GM23338 (cell line): ENCODE measurements at regions not wholly inside any gene's neighbourhood (a gene's known extent, or its start where the extent isn't known, plus 50 kb on each side); places are given as distances from the start of the nearest gene placed in this dataset.

Source experiments
- ATAC-seq: fragments of 200-7000 bp; cut with Tn5 transposase; 3 replicates; pipeline ENCODE4 v1.9.1; 2020
- DNase-seq: peaks from one replicate; pipeline ENCODE4 v3.0.0-alpha.2; 2015; ENCODE audit warnings: low spot score
- H2AFZ ChIP-seq: fragments of 200-600 bp; sonication (generic); 2 replicates; pipeline ENCODE4 v1.8.0; 2016; ENCODE audit warnings: antibody characterized with exemption, mild to moderate bottlenecking, moderate library complexity
- H3F3A ChIP-seq: fragments of 200-600 bp; sonication (generic); replicated peaks from 2 replicates; pipeline ENCODE4 v1.8.0; 2017; ENCODE audit warnings: antibody characterized with exemption, mixed run types, low read depth
- H3K27ac ChIP-seq: fragments of 200-600 bp; sonication (generic); 2 replicates; pipeline ENCODE4 v1.6.1; 2016; ENCODE audit warnings: low read depth
- H3K27me3 ChIP-seq: fragments of 200-600 bp; sonication (generic); 2 replicates; pipeline ENCODE4 v1.8.0; 2016; ENCODE audit warnings: mild to moderate bottlenecking, mixed run types, moderate library complexity; ENCODE audit not compliant: insufficient read depth
- H3K36me3 ChIP-seq: fragments of 200-600 bp; sonication (generic); 2 replicates; pipeline ENCODE4 v1.8.0; 2016; ENCODE audit warnings: mild to moderate bottlenecking; ENCODE audit not compliant: insufficient read depth
- H3K4me1 ChIP-seq: fragments of 200-600 bp; sonication (generic); 2 replicates; pipeline ENCODE4 v1.8.0; 2016; ENCODE audit warnings: mild to moderate bottlenecking, moderate library complexity; ENCODE audit not compliant: insufficient read depth
- H3K4me2 ChIP-seq: fragments of 200-600 bp; sonication (generic); 2 replicates; pipeline ENCODE4 v1.7.1; 2017; ENCODE audit warnings: mixed run types
- H3K4me3 ChIP-seq: fragments of 200-600 bp; sonication (generic); 2 replicates; pipeline ENCODE4 v1.6.1; 2016; ENCODE audit warnings: mixed run types
- H3K79me2 ChIP-seq: fragments of 200-600 bp; sonication (generic); replicated peaks from 2 replicates; pipeline ENCODE4 v1.8.0; 2017; ENCODE audit warnings: mild to moderate bottlenecking; ENCODE audit not compliant: insufficient read depth
- H3K9me2 ChIP-seq: fragments of 200-600 bp; sonication (generic); 2 replicates; pipeline ENCODE4 v1.8.0; 2017; ENCODE audit not compliant: insufficient read depth
- H4K20me1 ChIP-seq: fragments of 200-600 bp; sonication (generic); replicated peaks from 2 replicates; pipeline ENCODE4 v1.8.0; 2017; ENCODE audit warnings: mild to moderate bottlenecking; ENCODE audit not compliant: insufficient read depth
- H3K27ac Mint-ChIP-seq: 2 replicates; pipeline ENCODE4 v1.8.0; 2020; ENCODE audit warnings: inconsistent platforms, mild to moderate bottlenecking, moderate library complexity, mixed read lengths
- H3K27me3 Mint-ChIP-seq: 3 replicates; pipeline ENCODE4 v1.8.0; 2022; ENCODE audit warnings: low read depth, mild to moderate bottlenecking, moderate library complexity, mixed read lengths, inconsistent platforms; ENCODE audit not compliant: insufficient read depth, poor library complexity
- H3K36me3 Mint-ChIP-seq: 3 replicates; pipeline ENCODE4 v1.8.0; 2021; ENCODE audit warnings: low read depth, mild to moderate bottlenecking, inconsistent platforms, moderate library complexity, mixed read lengths
- H3K4me1 Mint-ChIP-seq: 3 replicates; pipeline ENCODE4 v1.8.0; 2020; ENCODE audit warnings: mild to moderate bottlenecking, inconsistent platforms, mixed read lengths
- H3K4me3 Mint-ChIP-seq: 3 replicates; pipeline ENCODE4 v1.8.0; 2021; ENCODE audit warnings: moderate library complexity, mild to moderate bottlenecking, inconsistent platforms, mixed read lengths
- H3K9me3 Mint-ChIP-seq: 3 replicates; pipeline ENCODE4 v1.8.0; 2020; ENCODE audit warnings: moderate library complexity, mild to moderate bottlenecking, inconsistent platforms, mixed read lengths
- CREB1 ChIP-seq: fragments of 250-450 bp; sonication (Bioruptor Pico); IDR thresholded peaks from 2 replicates; pipeline ENCODE4 v1.5.0; 2020; ENCODE audit warnings: low read depth, mild to moderate bottlenecking, moderate library complexity
- EZH2 ChIP-seq: fragments of 200-600 bp; sonication (generic); IDR thresholded peaks from one replicate; pipeline ENCODE4 v1.8.0; 2017; ENCODE audit warnings: antibody characterized with exemption, mild to moderate bottlenecking, low read depth; ENCODE audit not compliant: unreplicated experiment
- EZH2phosphoT487 ChIP-seq: fragments of 200-600 bp; sonication (generic); IDR thresholded peaks from one replicate; pipeline ENCODE4 v1.8.1; 2018; ENCODE audit warnings: antibody characterized with exemption; ENCODE audit not compliant: unreplicated experiment
- JUNB ChIP-seq: IDR thresholded peaks from one replicate; pipeline ENCODE4 v1.6.1; 2016; ENCODE audit warnings: antibody characterized with exemption; ENCODE audit not compliant: unreplicated experiment
- NANOG ChIP-seq: IDR thresholded peaks from 2 replicates; pipeline ENCODE4 v1.6.1; 2016; ENCODE audit warnings: antibody characterized with exemption, borderline replicate concordance
- POLR2AphosphoS5 ChIP-seq: IDR thresholded peaks from 2 replicates; pipeline ENCODE4 v1.6.1; 2016; ENCODE audit warnings: antibody characterized with exemption, low read depth
- STAT1 ChIP-seq: IDR thresholded peaks from one replicate; pipeline ENCODE4 v1.6.1; 2016; ENCODE audit warnings: antibody characterized with exemption; ENCODE audit not compliant: unreplicated experiment
- ZNF114 ChIP-seq: fragments of 250-450 bp; sonication (Bioruptor Pico); IDR thresholded peaks from 2 replicates; pipeline ENCODE4 v1.5.0; 2020; ENCODE audit warnings: mild to moderate bottlenecking, moderate library complexity
- ZNF331 ChIP-seq: fragments of 250-450 bp; sonication (Bioruptor Pico); IDR thresholded peaks from 2 replicates; pipeline ENCODE4 v1.5.0; 2020; ENCODE audit warnings: low read depth, mild to moderate bottlenecking, moderate library complexity
- TF ChIP-seq, protein P1 (sequence below): fragments of 250-450 bp; sonication (Bioruptor Pico); IDR thresholded peaks from 2 replicates; pipeline ENCODE4 v1.5.0; 2020; ENCODE audit warnings: mild to moderate bottlenecking, moderate library complexity
- TF ChIP-seq, protein P2 (sequence below): IDR thresholded peaks from one replicate; pipeline ENCODE4 v1.6.1; 2018; ENCODE audit warnings: antibody characterized with exemption; ENCODE audit not compliant: unreplicated experiment
- TF ChIP-seq, protein P3 (sequence below), 2 experiments: fragments of 200-600 bp in 1 of 2; sonication (generic) in 1 of 2; conservative IDR thresholded peaks; 2 replicates each; pipeline versions ENCODE4 v1.5.1 to v1.6.1; 2016 to 2017; ENCODE audit warnings: antibody characterized with exemption in 2 of 2, low read depth in 2 of 2, mild to moderate bottlenecking in 2 of 2, moderate library complexity in 1 of 2
- TF ChIP-seq, protein P4 (sequence below): IDR thresholded peaks from 2 replicates; pipeline ENCODE4 v1.6.1; 2016; ENCODE audit warnings: antibody characterized with exemption

DNA sequence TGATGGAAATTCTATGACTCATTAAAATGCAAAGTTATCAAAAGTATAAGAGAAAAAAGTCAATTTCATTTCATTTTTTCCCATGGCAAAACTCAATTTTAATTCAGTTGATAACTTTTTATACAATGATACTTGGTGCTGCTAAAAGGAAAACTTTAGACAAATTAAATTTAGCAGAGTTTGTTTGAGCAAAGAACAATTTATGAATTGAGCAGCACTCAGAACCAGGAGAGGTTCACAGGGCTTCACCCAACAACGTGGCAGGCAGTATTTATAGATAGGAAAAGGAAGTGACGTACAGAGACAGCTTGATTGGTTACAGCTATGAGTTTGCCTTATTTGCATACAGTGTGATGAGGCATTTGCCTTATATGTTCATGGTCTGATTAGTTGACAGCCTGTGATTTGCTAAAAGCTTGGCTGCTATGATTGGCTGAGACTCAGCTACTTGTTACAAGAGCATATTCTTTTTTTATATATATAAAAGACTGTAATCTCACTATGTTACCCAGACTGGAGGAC is 157.2 kb upstream of the CELF2 start:
- Mint-ChIP-seq H3K9me3 (no peaks in the 10 kb centered on the region), H3K36me3 (no peaks in the 10 kb centered on the region), H3K27me3 (no peaks in the 10 kb centered on the region), H3K4me3 (no peak overlapping the region), H3K27ac (no peak overlapping the region), H3K4me1 (no peaks in the 10 kb centered on the region)
- H3K79me2 ChIP-seq = no peaks in the 10 kb centered on the region
- H3K9me2 ChIP-seq = peaks cover 4% of the 10 kb centered on the region
- H3K4me2 ChIP-seq = no peak overlapping the region
- no peak overlapping the region for H2AFZ ChIP-seq
- no peak for TF ChIP-seq ZNF331 (CRISPR knock-in tag)
- TF ChIP-seq STAT1 = no peak
- no peak for TF ChIP-seq EZH2phosphoT487
- TF ChIP-seq NANOG = no peak
- TF ChIP-seq, protein P1, sequence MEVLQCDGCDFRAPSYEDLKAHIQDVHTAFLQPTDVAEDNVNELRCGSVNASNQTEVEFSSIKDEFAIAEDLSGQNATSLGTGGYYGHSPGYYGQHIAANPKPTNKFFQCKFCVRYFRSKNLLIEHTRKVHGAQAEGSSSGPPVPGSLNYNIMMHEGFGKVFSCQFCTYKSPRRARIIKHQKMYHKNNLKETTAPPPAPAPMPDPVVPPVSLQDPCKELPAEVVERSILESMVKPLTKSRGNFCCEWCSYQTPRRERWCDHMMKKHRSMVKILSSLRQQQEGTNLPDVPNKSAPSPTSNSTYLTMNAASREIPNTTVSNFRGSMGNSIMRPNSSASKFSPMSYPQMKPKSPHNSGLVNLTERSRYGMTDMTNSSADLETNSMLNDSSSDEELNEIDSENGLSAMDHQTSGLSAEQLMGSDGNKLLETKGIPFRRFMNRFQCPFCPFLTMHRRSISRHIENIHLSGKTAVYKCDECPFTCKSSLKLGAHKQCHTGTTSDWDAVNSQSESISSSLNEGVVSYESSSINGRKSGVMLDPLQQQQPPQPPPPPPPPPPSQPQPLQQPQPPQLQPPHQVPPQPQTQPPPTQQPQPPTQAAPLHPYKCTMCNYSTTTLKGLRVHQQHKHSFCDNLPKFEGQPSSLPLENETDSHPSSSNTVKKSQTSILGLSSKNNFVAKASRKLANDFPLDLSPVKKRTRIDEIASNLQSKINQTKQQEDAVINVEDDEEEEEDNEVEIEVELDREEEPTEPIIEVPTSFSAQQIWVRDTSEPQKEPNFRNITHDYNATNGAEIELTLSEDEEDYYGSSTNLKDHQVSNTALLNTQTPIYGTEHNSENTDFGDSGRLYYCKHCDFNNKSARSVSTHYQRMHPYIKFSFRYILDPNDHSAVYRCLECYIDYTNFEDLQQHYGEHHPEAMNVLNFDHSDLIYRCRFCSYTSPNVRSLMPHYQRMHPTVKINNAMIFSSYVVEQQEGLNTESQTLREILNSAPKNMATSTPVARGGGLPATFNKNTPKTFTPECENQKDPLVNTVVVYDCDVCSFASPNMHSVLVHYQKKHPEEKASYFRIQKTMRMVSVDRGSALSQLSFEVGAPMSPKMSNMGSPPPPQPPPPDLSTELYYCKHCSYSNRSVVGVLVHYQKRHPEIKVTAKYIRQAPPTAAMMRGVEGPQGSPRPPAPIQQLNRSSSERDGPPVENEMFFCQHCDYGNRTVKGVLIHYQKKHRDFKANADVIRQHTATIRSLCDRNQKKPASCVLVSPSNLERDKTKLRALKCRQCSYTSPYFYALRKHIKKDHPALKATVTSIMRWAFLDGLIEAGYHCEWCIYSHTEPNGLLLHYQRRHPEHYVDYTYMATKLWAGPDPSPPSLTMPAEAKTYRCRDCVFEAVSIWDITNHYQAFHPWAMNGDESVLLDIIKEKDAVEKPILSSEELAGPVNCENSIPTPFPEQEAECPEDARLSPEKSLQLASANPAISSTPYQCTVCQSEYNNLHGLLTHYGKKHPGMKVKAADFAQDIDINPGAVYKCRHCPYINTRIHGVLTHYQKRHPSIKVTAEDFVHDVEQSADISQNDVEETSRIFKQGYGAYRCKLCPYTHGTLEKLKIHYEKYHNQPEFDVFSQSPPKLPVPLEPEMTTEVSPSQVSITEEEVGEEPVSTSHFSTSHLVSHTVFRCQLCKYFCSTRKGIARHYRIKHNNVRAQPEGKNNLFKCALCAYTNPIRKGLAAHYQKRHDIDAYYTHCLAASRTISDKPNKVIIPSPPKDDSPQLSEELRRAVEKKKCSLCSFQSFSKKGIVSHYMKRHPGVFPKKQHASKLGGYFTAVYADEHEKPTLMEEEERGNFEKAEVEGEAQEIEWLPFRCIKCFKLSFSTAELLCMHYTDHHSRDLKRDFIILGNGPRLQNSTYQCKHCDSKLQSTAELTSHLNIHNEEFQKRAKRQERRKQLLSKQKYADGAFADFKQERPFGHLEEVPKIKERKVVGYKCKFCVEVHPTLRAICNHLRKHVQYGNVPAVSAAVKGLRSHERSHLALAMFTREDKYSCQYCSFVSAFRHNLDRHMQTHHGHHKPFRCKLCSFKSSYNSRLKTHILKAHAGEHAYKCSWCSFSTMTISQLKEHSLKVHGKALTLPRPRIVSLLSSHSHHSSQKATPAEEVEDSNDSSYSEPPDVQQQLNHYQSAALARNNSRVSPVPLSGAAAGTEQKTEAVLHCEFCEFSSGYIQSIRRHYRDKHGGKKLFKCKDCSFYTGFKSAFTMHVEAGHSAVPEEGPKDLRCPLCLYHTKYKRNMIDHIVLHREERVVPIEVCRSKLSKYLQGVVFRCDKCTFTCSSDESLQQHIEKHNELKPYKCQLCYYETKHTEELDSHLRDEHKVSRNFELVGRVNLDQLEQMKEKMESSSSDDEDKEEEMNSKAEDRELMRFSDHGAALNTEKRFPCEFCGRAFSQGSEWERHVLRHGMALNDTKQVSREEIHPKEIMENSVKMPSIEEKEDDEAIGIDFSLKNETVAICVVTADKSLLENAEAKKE (CRISPR knock-in tag) = no peak
- TF ChIP-seq EZH2 = no peak
- TF ChIP-seq, protein P2, sequence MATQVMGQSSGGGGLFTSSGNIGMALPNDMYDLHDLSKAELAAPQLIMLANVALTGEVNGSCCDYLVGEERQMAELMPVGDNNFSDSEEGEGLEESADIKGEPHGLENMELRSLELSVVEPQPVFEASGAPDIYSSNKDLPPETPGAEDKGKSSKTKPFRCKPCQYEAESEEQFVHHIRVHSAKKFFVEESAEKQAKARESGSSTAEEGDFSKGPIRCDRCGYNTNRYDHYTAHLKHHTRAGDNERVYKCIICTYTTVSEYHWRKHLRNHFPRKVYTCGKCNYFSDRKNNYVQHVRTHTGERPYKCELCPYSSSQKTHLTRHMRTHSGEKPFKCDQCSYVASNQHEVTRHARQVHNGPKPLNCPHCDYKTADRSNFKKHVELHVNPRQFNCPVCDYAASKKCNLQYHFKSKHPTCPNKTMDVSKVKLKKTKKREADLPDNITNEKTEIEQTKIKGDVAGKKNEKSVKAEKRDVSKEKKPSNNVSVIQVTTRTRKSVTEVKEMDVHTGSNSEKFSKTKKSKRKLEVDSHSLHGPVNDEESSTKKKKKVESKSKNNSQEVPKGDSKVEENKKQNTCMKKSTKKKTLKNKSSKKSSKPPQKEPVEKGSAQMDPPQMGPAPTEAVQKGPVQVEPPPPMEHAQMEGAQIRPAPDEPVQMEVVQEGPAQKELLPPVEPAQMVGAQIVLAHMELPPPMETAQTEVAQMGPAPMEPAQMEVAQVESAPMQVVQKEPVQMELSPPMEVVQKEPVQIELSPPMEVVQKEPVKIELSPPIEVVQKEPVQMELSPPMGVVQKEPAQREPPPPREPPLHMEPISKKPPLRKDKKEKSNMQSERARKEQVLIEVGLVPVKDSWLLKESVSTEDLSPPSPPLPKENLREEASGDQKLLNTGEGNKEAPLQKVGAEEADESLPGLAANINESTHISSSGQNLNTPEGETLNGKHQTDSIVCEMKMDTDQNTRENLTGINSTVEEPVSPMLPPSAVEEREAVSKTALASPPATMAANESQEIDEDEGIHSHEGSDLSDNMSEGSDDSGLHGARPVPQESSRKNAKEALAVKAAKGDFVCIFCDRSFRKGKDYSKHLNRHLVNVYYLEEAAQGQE = no peak
- no peak for TF ChIP-seq CREB1
- TF ChIP-seq JUNB = no peak
- TF ChIP-seq, protein P3, sequence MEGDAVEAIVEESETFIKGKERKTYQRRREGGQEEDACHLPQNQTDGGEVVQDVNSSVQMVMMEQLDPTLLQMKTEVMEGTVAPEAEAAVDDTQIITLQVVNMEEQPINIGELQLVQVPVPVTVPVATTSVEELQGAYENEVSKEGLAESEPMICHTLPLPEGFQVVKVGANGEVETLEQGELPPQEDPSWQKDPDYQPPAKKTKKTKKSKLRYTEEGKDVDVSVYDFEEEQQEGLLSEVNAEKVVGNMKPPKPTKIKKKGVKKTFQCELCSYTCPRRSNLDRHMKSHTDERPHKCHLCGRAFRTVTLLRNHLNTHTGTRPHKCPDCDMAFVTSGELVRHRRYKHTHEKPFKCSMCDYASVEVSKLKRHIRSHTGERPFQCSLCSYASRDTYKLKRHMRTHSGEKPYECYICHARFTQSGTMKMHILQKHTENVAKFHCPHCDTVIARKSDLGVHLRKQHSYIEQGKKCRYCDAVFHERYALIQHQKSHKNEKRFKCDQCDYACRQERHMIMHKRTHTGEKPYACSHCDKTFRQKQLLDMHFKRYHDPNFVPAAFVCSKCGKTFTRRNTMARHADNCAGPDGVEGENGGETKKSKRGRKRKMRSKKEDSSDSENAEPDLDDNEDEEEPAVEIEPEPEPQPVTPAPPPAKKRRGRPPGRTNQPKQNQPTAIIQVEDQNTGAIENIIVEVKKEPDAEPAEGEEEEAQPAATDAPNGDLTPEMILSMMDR (conservative IDR thresholded peaks at IDR 0.05; ENCODE audit: low read depth in 2 of 2) = no peak
- TF ChIP-seq POLR2AphosphoS5 = no peak
- no peak for TF ChIP-seq ZNF114 (CRISPR knock-in tag)
- TF ChIP-seq, protein P4, sequence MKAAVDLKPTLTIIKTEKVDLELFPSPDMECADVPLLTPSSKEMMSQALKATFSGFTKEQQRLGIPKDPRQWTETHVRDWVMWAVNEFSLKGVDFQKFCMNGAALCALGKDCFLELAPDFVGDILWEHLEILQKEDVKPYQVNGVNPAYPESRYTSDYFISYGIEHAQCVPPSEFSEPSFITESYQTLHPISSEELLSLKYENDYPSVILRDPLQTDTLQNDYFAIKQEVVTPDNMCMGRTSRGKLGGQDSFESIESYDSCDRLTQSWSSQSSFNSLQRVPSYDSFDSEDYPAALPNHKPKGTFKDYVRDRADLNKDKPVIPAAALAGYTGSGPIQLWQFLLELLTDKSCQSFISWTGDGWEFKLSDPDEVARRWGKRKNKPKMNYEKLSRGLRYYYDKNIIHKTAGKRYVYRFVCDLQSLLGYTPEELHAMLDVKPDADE = no peak
- H3K27me3 ChIP-seq = no peaks in the 10 kb centered on the region
- H3F3A ChIP-seq = no peaks in the 10 kb centered on the region
- H3K36me3 ChIP-seq = no peaks in the 10 kb centered on the region
- no peak overlapping the region for H3K4me3 ChIP-seq
- H3K27ac ChIP-seq = no peak overlapping the region
- DNase-seq (no peak), ATAC-seq (no peak)
- no peaks in the 10 kb centered on the region for H3K4me1 ChIP-seq
- no peaks in the 10 kb centered on the region for H4K20me1 ChIP-seq
